Fibroblast of peridontal ligament (primary cell): ENCODE measurements at regions not wholly inside any gene's neighbourhood (a gene's known extent, or its start where the extent isn't known, plus 50 kb on each side); places are given as distances from the start of the nearest gene placed in this dataset.
A peak's percentile ranks its signal among the peaks of the same experiment; 100 is the strongest.
"Not testable (repeated sequence)": the region's sequence is repeated elsewhere in the genome, so short reads cannot be mapped to it uniquely, and the experiment has no call there.

Source experiments
- DNase-seq: peaks from one replicate; pipeline ENCODE4 v3.0.0-alpha.2; 2010; ENCODE audit errors: extremely low read depth

DNA sequence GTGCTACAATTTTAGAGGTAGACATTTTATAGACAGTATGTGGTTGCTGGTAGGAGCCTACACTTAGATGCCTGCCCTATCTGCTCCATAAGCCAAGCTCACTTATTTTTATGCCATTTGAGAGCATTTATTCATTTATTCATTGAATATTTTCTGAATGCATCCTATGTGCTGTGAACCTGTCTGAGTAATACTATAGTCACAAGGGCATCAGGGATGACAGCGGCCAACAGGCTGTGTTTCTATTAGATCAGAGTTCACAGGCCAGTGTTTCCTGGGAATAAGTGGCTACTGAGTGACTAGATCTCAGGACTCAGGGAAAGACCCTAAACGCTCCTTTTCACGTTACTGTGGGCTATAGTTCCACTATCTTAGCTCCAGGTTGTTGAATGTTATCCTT, 235.2 kb upstream of the MSX2 start:
- no peak for DNase-seq

DNA sequence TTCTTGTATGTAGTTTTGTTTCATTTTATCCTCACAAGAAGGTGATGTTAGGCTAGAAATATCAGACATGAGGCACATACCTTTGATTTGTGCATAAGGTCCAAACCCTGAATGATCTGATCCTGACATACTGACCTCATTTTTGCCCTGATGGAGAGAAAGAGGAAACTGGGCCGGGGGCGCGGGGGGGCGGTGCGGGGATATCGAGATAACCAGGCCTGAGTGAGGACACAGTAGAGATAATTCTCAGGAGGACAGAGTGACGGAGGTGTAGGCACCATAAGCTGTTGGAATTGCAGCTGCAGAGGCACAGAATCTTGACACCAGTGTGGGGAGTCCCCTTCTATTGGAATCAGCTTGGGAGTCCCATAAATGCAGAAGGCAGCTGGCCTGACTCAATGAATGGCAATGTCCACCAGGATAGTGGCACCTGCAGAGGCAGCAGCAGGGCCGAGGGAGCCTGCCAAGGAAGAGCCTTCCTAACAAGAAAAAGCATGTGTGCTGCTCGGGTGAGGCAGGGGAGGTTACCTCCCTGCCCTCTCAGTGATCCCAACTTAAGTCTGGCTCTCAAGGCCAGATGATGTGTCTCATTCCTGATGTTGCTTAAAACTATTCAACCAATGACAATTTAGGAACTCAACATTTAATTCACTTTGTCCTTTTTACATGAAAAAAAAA, 234.3 kb upstream of the MSX2 start:
- no peak for DNase-seq

DNA sequence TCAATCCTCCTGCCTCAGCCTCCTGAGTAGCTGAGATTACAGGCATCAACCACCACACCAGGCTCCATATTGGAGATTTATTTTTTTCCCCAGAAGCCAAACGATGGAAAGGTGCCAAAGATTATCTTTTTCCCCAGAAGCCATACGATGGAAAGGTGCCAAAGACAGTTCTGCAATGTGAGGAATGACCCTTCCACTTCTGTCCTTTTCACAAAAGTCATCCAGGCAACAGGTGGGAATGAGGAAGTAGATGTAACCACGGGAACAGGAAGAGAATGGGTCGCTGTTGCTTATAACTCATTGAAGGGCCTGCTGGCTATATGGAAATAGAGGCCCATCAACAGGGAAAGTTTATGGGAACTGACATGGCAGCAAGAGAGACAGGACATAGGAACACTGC, 233.7 kb upstream of the MSX2 start:
- DNase-seq, result no peak

DNA sequence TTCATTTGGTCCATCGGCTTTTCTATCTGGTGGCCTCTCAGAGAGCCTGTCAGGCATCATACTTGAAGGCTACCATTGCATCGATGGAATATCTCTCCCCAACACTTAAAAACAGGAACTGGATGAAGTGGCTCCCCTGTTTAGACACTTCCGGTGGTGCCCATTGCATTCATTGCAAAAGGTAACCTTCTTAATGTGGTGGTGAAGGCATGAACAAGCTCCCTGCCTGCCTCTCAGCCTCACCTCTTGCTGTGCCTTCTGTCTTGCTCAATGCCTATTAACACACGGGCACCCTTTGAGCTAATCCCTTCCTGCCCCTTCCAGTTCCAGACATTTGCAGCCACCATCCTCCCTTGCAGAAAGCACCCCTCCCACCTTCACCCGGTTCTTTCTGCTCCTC, 233.1 kb upstream of the MSX2 start:
- DNase-seq, result no peak

DNA sequence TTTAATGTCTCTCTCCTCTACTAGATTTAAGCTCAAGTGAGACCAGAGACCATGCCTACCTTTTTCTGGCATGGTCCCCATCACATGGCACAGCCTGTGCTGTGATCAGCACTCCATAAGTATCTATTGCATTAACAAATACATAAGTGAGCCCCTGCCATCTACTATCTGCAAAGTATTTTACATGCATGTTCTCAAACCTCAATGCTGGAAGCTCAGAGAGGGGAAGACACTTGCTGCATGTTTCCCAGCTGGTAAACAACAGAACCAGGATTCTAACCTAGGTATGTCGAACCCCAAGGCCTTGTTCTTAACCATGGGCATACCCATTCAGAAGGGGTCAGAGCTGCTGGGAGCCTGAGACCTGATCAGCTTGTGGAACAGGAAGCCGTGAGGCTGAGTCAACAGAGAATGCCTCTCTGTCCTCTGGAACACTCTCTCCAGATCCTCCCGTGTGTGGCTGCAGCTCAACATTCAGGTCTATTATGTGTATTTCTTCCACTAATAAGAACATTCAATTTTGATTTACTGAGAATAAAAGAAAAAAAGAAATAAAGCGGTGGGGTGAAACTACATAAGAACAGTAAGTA, 232.5 kb upstream of the MSX2 start:
- no peak for DNase-seq

DNA sequence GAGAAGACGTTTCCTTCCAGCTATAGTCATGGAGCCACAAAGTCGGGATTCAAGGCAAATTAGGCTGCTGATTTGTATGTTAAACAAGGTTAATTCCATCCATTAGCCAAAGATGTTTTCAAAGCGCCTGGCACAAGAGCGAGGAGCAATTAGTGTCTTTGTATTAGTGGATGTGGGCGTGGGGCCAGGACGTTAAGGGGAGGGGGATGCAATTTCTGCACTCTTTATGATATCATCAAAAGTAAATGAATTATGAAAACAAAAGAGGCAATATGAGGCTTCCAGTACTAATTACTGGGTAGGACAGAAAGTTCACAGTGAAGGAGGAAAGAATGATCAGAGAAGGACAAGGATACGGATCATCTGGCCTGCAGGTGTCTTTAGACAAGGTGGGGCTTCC, 230.9 kb upstream of the MSX2 start:
- DNase-seq, result no peak

DNA sequence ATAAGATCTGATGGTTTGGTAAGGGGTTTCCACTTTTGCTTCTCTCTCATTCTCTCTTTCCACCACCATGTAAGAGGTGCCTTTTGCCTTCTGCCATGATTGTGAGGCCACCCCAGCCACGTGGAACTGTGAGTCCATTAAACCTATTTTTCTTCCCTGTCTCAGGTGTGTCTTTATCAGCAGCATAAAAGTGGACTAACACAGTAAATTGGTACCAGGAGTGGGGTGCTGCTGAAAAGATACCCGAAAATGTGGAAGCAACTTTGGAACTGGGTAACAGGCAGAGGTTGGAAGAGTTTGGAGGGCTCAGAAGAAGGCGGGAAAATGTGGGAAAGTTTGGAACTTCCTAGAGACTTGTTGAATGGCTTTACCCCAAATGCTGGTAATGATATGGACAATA, 226.4 kb upstream of the MSX2 start:
- not testable (repeated sequence) for DNase-seq

DNA sequence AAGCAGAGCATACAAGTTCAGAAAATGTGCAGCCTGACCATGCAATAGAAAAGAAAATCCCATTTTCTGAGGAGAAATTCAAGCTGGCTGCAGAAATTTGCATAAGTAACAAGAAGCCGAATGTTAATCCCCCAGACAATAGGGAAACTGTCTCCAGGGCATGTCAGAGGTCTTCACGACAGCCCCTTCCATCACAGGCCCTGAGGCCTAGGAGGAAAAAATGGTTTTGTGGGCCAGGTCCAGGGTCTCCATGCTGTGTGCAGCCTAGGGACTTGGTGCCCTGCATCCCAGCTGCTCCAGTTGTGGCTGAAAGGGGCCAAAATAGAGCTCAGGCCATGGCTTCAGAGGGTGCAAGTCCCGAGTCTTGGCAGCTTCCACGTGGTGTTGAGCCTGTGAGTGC, 225.8 kb upstream of the MSX2 start:
- not testable (repeated sequence) for DNase-seq

DNA sequence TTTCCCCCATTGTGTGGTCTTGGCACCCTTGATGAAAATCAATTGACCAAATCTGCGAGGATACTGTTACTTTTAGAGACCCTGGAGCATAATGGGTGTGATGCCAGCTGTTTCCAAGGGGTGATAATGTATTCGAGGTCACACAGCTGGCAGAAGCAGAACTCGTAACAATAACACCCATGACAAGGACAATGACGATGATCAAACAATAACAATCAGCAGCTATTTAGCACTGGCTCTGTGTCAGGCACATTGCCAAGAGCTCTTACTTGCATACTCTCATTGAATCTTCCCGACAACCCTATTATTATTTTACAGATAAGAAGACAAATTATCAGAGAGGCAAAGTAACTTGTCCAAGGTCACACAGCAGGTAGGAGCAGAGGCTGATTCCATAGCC, 223.7 kb upstream of the MSX2 start:
- DNase-seq, result no peak

DNA sequence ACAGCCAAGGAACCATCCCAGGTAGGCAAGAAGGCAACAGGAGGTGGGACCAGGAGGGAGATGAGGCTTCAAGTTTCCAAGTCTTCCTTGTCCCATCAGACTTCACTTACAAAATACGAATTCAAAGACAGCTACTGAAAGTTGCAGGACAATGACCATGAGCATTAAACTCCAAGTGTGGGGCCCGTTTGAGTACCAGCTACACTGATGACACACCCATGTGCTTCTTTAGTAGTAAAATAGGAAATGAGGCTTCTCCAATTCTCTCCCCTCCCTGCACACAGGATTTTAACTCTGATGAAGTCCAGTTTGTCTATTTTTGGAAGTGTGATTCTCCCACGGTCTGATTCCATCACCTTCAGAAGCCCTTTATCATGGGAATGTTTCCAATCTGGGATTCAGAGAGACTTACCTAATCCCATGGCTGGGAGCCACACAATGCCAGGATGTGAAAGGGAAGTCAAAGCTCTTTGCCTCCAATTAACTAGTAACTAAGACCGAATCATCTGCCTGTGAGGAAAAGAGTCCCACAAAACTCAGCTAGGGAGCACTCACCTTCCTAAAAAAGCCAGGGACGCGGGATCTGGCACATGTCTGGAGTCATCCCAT, 222.8 kb upstream of the MSX2 start:
- peak; percentile 9 for DNase-seq

DNA sequence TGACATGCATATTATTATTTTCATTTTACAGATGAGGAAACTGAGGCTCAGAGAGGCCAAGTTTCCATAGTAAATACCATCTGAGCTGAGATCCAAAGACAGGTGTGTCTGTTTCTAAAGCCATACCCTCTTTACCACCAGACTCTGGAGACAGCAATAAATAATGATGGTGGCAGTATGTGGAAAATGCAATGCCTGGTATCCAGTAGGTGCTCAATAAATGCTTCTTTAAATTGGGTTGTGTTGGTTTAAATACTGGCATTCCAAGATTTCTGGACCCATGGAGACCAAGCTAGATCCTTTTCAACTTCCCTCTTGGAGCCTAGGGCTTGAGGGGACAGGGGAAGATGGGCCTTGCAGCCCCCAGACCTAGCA, 221.3 kb upstream of the MSX2 start:
- DNase-seq, result no peak

DNA sequence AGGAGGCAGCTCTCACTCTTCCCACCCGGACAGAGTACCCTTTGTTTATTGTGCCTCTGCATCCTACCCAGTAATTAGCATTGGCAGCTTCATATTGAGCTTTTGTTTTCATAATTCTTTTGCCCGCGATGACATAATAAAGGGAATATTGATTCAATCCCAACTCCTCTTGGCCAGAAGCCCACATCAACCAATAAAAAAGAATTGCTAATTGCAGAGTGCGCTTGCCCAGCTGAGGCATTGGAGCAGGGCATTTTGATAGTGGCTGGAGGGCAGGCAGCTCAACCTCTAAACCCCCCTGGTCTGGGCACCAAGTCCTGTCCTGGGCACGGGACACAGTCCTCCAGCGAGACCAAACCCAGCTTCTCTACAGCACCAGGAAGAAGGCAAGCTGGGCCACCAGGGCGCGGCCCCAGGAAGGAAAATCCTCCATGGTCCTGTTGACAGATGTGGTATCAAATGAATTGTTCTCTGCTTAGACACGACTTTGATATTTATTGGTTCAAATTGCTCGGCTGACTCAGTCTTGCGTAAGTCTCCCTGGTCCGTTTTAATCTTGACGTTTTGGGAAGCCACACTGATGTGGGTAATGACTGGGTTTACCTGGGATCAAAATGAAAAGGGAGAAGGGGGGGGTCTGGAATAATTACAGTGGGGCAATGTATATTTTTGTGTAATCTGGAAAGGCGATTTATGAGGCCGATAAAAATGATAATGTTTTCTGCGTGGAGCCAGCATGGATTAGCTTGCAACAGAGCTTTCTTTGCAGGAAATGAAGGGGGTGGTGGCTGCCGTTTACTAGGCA, 220.7 kb upstream of the MSX2 start:
- DNase-seq, result peak; percentile 76

DNA sequence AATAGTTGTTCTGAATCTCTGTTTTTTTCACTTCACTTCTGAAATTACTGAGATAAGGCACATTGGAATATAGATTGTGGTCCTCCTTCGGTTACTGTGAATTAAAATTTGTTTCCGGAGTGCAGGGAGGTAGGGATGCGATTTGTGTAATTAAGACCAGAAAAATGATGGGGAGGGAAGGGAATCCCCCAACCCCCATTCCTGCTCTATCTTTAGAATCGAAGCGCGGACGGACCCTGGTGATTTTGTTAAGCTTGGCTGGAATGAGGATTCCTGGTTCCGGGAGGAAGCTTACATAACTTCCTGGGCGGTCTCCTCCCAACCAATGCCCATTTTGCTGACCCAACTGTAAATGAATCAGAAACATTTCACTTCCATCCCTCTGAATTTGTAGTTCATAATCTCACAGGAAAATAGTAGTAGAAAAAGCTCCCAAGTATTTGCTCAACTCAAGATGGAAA, 220.1 kb upstream of the MSX2 start:
- DNase-seq, result peak; percentile 23

DNA sequence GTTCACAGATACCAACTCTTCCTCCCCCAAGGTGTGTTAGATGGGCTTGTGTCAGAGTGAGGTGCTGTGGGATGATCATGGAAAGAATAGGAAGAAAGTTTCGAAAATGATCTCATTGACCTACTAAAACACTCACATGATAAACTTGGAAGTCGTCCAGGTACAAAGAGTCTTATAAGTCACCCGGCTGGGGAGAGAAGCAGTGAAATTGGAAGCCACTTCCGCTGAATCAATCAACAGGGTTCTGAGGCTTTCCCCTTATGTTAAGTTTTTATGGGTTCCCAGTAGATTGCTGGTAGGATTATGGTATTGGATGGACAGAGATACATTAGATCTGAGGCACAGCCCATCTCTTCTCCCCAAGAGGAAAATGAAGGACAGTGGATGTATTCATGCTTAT, 218.8 kb upstream of the MSX2 start:
- DNase-seq, result peak; percentile 44

DNA sequence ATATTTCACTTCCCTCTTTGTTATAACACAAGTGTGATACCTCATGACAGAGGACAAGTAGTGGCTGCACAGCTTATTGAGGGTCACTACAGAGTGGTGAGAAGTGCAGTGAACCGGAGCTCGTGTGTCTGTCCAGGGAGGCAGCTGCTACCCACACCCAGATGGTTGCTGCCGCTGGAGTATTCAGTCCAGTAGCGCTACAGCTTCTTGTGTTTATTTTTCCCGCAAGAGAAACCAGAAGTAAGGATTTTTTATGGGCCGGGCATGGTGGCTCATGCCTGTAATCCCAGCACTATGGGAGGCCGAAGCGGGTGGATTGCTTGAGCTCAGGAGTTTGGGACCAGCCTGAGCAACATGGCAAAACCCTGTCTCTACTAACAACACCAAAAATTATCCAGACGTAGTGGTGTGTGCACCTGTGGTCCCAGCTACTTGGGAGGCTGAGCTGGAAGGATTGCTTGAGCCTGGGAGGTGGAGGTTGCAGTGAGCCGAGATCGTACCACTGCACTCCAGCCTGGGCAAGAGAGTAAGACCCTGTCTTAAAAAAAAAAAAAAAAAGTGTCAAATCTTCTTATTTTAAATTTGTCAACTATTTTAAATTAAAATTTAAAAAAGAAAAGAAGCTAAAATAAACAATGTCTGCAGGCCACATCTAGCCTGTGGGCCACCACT, 213.5 kb upstream of the MSX2 start:
- not testable (repeated sequence) for DNase-seq

DNA sequence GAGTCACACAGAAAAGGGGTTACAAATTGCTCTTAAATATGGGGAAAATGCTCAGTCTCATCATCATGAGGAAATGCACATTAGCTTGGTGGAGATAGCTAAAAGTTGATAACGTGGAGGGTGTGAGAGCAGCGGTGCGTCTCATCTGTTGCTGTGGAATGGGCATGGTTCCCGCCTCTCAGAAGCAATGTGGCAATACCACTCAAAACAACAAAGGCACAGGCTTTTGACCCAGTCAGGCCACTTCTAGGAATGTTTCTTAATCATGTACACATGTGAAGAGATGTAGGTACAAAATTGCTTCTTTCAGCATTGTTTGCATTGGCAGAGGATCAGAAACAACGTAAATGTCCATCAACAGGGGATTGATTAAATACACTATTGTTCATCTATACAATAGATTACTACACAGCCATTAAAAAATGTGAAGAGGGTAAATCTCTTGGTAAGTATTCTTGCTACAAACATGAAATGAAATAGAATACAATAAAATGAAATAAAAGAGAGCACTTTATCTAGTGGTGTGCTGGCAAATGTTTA, 212.6 kb upstream of the MSX2 start:
- no peak for DNase-seq

DNA sequence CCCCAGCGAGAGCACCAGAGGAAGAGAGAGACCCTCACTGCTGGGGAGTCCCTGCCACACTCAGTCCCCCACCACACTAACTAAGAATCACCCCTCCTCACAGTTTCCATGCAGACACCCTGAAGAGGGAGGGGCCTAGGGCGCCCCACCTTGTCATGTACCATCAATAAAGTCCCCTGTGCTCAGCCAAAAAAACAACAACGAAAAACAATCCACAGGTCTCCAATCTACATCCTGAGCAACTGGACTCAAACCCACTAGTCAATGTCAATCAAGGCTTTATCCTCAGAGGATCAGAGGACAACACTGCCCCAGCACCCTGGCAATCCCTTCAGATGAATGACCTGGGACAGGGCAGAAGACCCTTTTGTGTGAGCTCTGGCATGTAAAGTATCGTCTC, 210.1 kb upstream of the MSX2 start:
- DNase-seq, result no peak

DNA sequence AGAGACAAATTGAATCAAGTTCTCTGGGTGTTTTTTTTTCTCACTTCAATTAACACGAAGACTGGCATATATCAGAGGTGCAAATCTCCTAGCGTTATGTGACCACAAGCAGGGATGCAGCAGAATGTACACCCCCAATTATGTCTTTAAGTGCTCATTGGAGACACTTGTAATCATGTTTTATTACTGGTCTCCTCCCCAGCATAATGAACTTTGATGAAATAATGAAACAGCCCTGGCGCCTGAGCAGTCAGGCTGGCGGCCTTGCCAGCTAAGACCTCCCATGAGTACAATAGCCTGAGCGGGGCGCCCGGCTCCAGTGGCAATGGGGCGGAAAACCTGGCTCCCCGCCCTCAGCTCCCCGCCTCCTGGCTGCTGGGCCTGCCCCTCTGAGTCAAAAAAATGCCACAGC, 209.4 kb upstream of the MSX2 start:
- DNase-seq, result no peak

DNA sequence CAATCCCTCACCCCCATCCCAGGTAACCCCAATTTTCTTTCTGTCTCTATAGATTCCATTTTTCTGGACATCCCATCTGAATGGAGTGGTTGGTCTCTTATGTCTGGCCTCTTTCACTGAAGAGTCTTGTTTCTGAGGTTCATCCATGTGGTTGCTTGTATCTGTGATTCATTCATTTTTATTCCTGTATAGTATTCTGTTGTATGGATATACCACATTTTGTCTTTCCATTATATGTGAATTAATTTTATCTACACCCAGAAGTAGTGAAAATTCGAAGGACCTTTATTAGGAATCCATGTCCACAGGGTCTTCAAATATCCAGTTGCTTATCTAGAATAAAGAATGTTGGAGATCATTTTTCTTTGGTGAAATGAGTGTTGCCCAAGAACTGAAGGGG, 207.6 kb upstream of the MSX2 start:
- no peak for DNase-seq

DNA sequence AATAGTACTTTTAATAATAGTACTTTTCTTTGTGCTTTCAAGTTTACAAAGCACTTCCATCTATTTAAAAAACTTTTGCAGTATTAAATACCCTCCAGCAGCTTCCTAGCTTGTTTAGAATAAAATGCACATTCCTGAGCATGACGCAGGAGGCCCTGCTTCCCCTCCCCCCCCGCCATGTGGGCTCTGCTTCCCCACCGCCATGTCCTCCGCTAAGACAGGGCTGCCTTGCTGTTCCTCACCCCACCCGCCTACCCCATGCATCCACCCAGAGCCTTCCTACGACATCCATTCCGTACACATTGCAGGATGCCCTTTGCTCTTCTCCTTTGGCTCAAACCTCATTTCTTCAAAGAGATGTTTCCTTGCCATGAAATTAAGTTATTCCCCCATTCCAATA, 205.9 kb upstream of the MSX2 start:
- no peak for DNase-seq

DNA sequence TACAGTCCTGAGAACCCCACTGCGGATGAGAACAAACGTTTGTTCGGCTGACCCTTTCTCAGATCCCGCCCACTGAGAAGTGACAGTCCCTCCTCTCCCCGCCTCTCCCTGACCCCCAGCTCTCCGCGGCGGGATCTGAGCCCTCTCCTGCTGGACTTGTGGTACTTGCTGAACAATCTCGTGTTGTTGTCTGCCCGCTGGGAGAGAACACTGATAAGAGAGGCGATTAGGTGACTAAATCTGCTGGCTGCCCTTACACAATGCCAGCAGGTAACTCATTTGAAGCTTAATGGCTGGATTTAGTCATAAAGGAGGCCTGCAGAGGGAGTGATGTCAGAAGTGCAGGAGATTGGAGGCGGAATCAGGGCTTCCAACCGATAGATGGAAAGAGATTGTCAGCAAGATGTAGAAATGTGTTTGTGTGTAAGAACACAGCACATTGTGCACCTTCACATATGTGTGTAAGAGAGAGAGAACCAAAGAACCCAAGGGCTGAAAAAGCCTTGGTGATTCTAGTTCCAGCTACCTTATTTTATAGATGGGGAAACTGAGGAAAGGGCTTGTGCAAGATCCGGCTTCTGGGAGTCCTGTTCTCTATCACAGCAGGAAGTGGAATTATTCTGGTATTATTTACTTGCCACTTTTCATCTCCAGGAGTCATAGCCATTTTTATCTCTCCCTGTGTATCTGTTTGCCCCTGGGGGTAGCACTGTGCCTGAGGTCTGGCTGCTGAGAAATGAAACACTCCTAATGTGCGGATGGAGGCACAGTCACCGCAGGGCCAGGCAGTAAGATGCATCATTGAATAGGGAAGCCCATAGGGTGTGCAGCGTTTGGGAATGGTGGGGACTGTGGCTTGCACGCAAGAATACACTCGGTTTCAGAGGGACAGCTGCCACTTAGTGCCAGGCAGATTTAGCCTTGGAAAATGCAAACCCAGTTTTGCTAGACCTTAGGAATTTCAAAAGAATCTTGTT, 203.7 kb upstream of the MSX2 start:
- no peak for DNase-seq
